ENCODE measurements at regions not wholly inside any gene's neighbourhood (a gene's known extent, or its start where the extent isn't known, plus 50 kb on each side); places are given as distances from the start of the nearest gene placed in this dataset.
"Not testable (repeated sequence)": the region's sequence is repeated elsewhere in the genome, so short reads cannot be mapped to it uniquely, and the experiment has no call there.

DNA sequence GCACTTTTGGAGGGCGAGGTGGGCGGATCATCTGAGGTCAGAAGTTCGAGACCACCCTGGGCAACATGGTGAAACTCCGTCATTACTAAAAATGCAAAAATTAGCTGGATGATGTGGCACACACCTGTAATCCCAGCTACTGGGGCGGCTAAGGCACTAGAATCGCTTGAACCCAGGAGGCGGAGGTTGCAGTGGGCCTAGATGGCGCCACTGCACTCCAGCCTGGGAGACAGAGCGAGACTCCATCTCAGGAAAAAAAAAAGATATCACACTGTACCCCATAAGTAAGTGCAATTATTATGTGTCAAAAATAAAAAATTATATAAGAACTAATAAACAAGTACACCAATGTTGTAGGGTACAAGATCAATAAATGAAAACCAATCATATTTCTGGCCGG, 200.0 kb downstream of the CDRT15L2 start:
- DNase-seq, result no peak
- Histone ChIP-seq H3K4me1 (replicated peaks in 1 of 2) (no peaks in the 10 kb centered on the region), H3K36me3 (replicated peaks in 1 of 2) (no peaks in the 10 kb centered on the region), H3K27ac (no peak overlapping the region), H3K9me3 (replicated peaks in 1 of 3) (no peaks in the 10 kb centered on the region), H3K4me3 (no peak overlapping the region), H3K27me3 (peaks cover 13% of the 10 kb centered on the region)
- intact Hi-C loops (cut with DNase I), result no loop called here
- TF ChIP-seq POLR2A (IDR thresholded peaks at IDR 0.05), result no peak
- TF ChIP-seq CTCF (IDR thresholded peaks at IDR 0.05), result no peak
- 88 to 93% (median 92%) methylated on average over 10 of the region's 10 CpGs for WGBS, 4 donors

DNA sequence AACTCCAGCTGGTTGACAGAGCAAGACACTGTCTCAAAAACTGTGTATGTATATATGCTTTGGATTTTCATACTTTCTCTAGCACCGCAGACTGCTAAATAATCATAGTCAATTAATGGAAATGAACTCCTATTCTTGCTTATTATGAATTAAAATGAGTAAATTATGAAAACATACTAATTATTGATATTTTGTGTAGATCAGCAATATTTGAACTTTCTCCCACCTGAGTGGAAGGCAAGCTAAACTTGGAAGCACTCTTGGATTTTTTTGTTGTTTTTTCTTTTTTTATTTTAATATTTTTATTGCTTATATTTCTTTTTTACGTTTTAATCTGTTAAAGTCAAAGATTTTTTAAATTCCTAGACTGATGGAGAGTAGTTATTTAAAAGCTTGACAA, 201.7 kb downstream of the CDRT15L2 start:
- TF ChIP-seq CTCF (IDR thresholded peaks at IDR 0.05), result no peak
- DNase-seq, result no peak
- 89 to 93% (median 91%) methylated on average over 2 of the region's 2 CpGs for WGBS, 4 donors
- no peaks in the 10 kb centered on the region for H3K36me3 ChIP-seq (replicated peaks in 1 of 2)
- no peak overlapping the region for H3K27ac ChIP-seq
- H3K9me3 ChIP-seq (replicated peaks in 1 of 3), result no peaks in the 10 kb centered on the region
- intact Hi-C loops (cut with DNase I), result no loop called here
- no peaks in the 10 kb centered on the region for H3K4me1 ChIP-seq (replicated peaks in 1 of 2)
- H3K27me3 ChIP-seq, result peaks cover 13% of the 10 kb centered on the region
- H3K4me3 ChIP-seq, result no peak overlapping the region

DNA sequence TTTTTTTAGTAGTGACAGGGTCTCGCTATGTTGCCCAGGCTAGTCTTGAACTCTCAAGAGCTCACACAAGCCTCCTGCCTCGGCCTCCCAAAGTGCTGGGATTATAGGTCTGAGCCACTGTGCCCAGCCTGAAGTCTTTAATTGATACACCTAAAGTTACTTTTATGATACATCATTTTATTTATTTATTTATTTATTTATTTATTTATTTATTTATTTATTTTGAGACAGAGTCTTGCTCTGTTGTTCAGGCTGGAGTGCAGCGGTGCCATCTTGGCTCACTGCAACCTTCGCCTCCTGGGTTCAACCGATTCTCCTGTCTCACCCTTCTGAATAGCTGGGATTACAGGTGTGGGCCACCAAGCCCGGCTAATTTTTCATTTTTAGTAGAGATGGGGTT, 202.3 kb downstream of the CDRT15L2 start:
- H3K4me3 ChIP-seq, DNase-seq: not testable (repeated sequence)

GRCh38 chr17:20783091-20783490, 203.6 kb downstream of the CDRT15L2 start:
- DNase-seq, result no peak
- Histone ChIP-seq H3K9me3 (replicated peaks in 1 of 3) (no peaks in the 10 kb centered on the region), H3K4me1 (replicated peaks in 1 of 2) (no peaks in the 10 kb centered on the region), H3K36me3 (replicated peaks in 1 of 2) (no peaks in the 10 kb centered on the region), H3K4me3 (no peak overlapping the region), H3K27ac (no peak overlapping the region), H3K27me3 (peaks cover 13% of the 10 kb centered on the region)
- 70 to 89% (median 86%) methylated on average over 3 of the region's 3 CpGs for WGBS, 4 donors
- TF ChIP-seq POLR2A (IDR thresholded peaks at IDR 0.05) (no peak), CTCF (IDR thresholded peaks at IDR 0.05) (no peak)
- intact Hi-C loops (cut with DNase I), result no loop called here

More for the DNA sequence above, 202.3 kb downstream of the CDRT15L2 start:
- peaks cover 13% of the 10 kb centered on the region for H3K27me3 ChIP-seq
- H3K9me3 ChIP-seq (replicated peaks in 1 of 3); H3K27ac ChIP-seq; H3K36me3 ChIP-seq (replicated peaks in 1 of 2); H3K4me1 ChIP-seq (replicated peaks in 1 of 2); intact Hi-C loops (cut with DNase I): not testable (repeated sequence)
- 90 to 93% (median 92%) methylated on average over 6 of the region's 6 CpGs for WGBS, 4 donors

DNA sequence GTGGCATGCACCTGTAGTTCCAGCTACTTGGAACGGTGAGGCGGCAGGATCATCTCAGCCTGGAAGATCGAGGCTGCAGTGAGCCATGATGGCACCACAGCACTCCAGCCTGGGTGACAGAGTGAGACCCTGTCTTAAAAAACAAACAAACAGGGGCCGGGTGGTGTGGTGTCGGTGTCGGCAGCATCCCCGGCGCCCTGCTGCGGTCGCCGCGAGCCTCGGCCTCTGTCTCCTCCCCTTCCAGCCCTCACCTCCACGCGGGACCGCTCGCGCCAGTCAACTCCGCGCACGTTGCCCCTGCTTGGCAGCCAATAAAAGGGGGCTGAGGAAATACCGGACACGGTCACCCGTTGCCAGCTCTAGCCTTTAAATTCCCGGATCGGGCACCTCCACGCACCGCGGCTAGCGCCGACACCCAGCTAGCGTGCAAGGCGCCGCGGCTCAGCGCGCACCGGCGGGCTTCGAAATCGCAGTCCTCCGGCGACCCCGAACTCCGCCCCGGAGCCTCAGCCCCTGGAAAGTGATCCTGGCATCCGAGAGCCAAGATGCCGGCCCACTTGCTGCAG, 204.7 kb downstream of the CDRT15L2 start:
- no peaks in the 10 kb centered on the region for H3K36me3 ChIP-seq (replicated peaks in 1 of 2)
- intact Hi-C loops (cut with DNase I), result no loop called here
- TF ChIP-seq CTCF (IDR thresholded peaks at IDR 0.05) (no peak), POLR2A (IDR thresholded peaks at IDR 0.05) (no peak)
- peaks cover 13% of the 10 kb centered on the region for H3K27me3 ChIP-seq
- no peak overlapping the region for H3K4me3 ChIP-seq
- H3K27ac ChIP-seq, result no peak overlapping the region
- WGBS, 4 donors, result 21 to 40% (median 29%) methylated on average over 18 to 48 of the region's 48 CpGs
- no peak for DNase-seq
- no peaks in the 10 kb centered on the region for H3K4me1 ChIP-seq (replicated peaks in 1 of 2)
- H3K9me3 ChIP-seq (replicated peaks in 1 of 3), result no peaks in the 10 kb centered on the region

Measured in adrenal gland (tissue), 9 donors.